Sciatic nerve (tissue), 2 donors: ENCODE measurements at regions not wholly inside any gene's neighbourhood (a gene's known extent, or its start where the extent isn't known, plus 50 kb on each side); places are given as distances from the start of the nearest gene placed in this dataset.
A peak's percentile ranks its signal among the peaks of the same experiment; 100 is the strongest.

Experiments used
- ATAC-seq: fragments of 200-7000 bp; cut with Tn5 transposase; one replicate; pipeline ENCODE4 v1.9.1; 2020; ENCODE audit warnings: mild to moderate bottlenecking, moderate library complexity
- DNase-seq: peaks from one replicate; pipeline ENCODE4 v3.0.0-alpha.2; 2020; ENCODE audit warnings: low spot score
- intact Hi-C: fragments of 100-400 bp; cut with DNase I; formaldehyde crosslinking; loops from one replicate; pipeline ENCODE4 v1.14.2; 2022
- donor health status: DM: no; HTN: no; CAD: no.
- donor health status: DM: no; HTN: no; CAD: no.

DNA sequence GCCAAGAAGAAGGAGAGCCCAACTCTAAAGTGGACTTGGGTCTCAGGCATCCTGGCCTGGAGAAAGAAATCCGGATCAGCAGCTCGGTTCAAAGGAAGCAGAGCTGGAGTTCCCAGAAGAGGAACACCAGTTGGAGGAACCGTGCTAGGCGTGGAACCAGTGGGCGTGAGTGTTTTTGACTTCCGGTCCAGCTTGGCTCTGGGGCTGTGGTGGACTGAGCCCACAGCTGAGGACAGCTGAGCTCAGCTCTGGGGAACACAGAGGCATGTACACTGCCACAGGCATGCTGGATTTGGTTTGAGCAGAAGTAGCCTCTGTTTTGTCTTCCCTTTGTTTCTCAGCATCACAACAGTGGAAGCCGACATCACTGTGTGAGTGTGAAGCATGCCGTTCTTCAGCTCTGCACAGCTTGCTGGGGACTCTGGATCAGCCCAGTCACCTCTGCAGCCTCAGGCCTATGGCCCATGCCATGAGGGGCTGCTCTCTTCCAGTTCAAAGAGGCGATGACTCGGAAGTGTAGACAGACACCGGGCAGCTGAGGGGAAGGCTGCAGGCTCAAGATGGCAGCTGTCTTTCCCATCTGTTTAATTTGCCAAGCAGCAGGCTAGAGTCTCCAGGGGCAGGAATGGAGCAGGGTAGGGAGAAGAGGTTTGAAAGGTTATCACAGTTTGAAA lies 185.8 kb upstream of the UBE3A start:
- DNase-seq (no peak), ATAC-seq (peak; percentile 76)
- intact Hi-C loops = no loop called here

DNA sequence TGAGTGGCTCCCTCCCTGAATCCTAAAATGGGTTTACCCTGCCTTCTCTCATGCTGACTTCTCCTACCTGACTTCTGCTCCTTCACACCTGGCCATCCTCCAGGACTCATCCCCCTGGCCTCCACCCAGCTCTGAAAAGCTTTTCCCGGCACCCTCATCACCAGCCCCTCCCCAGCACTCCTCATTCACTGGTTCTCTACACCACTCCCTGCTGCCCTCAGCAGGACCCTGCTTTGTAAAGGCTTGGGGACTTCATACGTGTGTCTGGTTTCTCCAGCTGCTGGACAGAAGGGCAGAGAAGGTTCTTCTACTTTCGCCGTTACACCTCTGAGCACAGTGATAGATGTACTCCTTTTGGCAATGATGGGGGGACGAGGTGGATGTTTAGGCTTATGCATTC lies 184.9 kb upstream of the UBE3A start:
- ATAC-seq (no peak), DNase-seq (no peak)
- intact Hi-C loops = no loop called here

DNA sequence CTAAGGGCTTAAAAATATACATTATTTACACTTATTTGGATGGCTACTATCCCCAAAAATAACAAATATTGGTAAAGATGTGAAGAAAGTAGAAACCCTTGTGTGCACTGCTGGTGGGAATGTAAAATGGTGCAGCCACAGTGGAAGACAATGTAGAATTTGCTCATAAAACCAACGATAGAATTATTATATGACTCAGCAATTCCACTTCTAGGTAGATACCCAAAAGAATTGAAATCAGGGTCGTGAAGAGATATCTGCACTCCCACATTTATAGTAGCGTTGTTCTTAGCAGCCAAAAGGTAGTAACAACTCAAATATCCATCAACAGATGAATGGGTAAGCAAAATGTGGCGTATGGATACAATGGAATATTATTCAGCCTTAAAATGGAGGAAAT lies 181.6 kb upstream of the UBE3A start:
- ATAC-seq = no peak
- intact Hi-C loops = no loop called here
- no peak for DNase-seq

GRCh38 chr15:25619761-25620160 lies 180.9 kb upstream of the UBE3A start:
- DNase-seq (no peak), ATAC-seq (no peak)
- intact Hi-C loops = no loop called here

DNA sequence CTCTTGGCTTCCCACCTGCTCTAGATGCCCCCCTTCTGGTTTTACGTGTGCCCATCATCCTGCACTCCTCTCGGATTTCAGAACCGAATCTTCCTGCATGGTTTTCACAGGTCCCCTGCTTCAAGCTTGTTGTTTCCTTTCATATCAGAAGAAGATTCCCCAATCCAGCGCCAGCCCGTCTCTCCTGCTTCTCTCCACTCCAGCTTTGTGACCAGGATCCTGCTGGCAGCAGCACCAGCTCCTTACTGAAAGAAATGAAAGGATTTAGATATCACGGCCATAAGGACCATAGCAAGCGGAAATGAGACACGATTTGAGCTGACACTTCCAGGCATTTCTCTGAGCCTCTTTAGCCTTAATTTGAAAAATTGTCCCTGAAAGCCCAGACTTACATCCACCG lies 180.3 kb upstream of the UBE3A start:
- intact Hi-C loops = no loop called here
- DNase-seq (no peak), ATAC-seq (no peak)

DNA sequence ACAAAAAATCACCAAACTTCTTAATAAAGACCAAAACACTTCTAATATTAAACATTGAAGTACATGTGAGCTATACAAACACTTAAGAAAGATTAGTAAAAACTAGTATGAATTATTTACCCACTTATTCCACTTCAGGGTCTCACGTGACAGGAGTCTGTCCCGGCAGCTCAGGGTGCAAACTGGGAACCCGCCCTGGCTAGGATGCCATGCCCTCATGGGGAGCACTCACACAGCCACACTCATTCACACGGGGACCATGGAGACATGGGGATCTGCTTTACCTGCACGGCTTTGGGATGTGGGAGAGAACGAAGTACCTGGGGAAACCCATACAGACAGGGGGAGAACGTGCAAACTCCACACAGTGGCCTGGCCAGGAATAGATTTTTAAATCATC lies 179.3 kb upstream of the UBE3A start:
- intact Hi-C loops = no loop called here
- ATAC-seq = no peak
- no peak for DNase-seq

- ATAC-seq (no peak), DNase-seq (no peak)
- intact Hi-C loops = no loop called here
Observed at GRCh38 chr15:25616471-25616870, 177.6 kb upstream of the UBE3A start.

- intact Hi-C loops = no loop called here
- ATAC-seq (no peak), DNase-seq (no peak)
Observed at GRCh38 chr15:25613134-25613533, 174.3 kb upstream of the UBE3A start.

- ATAC-seq = peak; percentile 95
- no peak for DNase-seq
- intact Hi-C loops = no loop called here
Observed at GRCh38 chr15:25611603-25612002, 172.8 kb upstream of the UBE3A start.

- ATAC-seq = no peak
- intact Hi-C loops = no loop called here
- DNase-seq = no peak
Observed at GRCh38 chr15:25609371-25609770, 170.5 kb upstream of the UBE3A start.

DNA sequence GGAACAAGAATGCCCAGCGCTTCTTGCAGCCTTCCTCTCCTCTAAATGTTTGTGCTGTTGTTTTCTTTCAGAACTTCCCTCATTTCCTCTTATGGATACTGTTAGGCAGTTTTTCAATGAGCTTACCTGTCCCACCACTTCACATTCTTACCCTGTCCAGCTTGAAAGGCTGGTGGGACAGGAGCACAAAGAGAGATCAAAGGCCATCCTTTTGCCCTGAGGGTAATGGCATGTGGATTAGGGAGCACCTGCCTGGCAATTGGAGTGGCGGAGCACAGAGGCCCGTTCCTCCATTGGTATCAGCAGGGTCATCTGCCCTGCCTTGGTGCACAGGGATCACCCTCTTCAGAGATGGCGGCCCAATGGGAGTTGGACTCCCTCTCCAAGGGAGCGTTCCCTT lies 170.1 kb upstream of the UBE3A start:
- ATAC-seq (no peak), DNase-seq (no peak)
- intact Hi-C loops = no loop called here

DNA sequence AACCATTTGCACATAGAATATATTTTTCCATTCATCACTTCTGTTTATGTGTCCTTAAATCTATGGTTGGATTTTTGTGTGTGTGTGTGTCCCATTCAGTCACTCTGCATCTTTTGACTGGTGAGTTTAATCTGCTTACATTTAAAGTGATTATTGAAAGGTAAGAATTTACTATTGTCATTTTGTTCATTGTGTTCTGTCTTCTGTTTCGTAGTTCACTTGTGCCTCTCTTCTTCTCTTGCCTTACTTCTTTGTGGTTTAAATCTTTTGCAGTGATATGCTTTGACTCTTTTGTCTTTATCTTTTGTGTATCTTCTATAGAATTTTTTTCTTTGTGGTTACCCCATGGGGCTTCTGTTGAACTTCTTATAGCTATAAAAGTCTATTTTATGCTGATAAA lies 166.3 kb upstream of the UBE3A start:
- DNase-seq = no peak
- ATAC-seq = no peak
- intact Hi-C loops = no loop called here

DNA sequence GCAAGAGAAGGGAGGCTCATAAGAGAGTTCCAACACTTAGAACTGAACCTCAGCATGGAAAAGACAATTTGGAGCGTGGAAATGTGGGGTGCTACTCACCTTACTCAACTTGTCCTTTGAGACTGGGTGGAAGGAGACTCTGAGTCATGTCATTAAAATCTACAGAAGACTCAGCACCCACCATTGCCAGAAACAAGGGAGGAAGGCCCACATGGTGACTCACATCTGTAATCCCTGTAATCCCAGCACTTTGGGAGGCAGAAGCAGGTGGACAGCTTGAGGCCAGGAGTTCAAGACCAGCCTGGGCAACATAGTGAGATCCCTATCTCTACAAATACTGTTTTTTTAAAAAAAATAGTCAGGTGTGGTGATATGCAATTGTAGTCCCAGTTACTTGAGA lies 161.9 kb upstream of the UBE3A start:
- DNase-seq = no peak
- intact Hi-C loops = no loop called here
- no peak for ATAC-seq

DNA sequence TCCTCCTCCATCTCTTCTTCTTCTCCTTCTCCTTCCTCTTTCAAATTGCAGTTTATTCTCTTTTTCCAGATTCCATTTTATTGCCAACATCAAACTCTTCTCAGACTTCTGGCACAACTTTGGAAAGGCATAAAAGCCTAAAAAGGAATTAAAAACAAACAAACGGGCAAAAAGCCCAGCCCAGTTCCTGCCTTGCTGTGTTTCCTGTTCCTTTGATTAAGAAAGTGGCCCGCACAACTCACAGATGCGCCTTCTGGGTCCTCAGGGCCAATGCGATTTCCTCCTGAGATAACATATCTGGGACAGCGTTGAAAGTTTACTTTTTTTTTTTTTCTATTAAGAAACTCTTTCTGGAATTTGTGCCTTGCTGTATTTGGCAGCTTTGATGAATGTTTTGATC lies 158.7 kb upstream of the UBE3A start:
- ATAC-seq = no peak
- intact Hi-C loops = no loop called here
- DNase-seq = no peak

GRCh38 chr15:25596644-25597562 lies 158.1 kb upstream of the UBE3A start:
- ATAC-seq = peak; percentile 34
- intact Hi-C loops = no loop called here
- no peak for DNase-seq

DNA sequence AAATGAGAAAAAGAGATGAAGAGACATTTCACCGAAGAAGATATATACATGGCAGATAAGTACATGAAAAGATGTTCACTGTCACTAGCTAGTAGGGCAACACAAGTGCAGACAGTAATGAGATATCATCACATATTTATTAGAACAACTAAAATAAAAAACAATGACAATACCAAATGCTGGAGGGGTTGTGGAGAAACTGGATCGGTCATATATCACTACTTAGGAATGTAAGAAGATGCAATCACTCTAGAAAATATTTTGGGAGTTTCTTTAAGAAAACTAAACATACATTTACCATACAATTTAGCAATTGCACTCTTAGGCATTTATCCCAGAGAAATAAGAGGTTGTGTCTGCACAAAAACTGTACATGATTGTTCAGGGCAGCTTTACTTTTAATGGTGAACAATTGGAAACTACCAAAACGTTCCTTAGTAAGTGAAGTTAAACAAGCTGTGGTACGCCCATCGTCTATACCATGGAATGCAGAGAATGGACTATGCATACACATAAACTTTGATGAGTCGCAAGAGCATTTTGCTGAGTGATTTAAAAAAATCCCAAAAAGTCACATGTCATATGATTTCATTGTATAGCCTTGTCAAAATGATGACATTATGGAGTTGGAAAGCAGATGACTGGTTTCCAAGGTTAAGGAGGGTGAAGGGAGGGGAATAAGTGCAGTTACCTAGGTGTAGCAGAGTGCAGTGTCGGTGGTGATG lies 149.0 kb upstream of the UBE3A start:
- intact Hi-C loops = no loop called here

GRCh38 chr15:25582886-25583285 lies 144.1 kb upstream of the UBE3A start:
- intact Hi-C loops = no loop called here

More for the DNA sequence above, 149.0 kb upstream of the UBE3A start:
- DNase-seq (no peak), ATAC-seq (no peak)

DNA sequence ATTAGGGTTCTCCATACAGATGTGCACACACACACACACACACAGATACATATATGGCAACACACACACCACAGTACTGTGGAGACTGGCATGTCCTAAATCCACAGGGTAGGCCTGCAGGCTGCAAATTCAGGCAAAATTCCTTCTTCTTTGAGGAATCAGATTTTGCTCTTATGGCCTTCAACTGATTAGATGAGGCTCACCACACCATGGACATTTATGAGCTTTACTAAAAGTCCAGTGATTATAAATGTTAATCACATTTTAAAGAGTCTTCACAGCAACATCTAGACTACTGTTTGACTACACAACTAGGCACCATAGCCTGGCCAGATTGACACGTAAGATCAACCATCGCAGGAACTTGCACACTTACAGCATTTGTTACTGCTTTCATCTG lies 140.3 kb upstream of the UBE3A start:
- ATAC-seq (no peak), DNase-seq (no peak)
- intact Hi-C loops = no loop called here

More at GRCh38 chr15:25582886-25583285, 144.1 kb upstream of the UBE3A start:
- DNase-seq = no peak
- no peak for ATAC-seq

DNA sequence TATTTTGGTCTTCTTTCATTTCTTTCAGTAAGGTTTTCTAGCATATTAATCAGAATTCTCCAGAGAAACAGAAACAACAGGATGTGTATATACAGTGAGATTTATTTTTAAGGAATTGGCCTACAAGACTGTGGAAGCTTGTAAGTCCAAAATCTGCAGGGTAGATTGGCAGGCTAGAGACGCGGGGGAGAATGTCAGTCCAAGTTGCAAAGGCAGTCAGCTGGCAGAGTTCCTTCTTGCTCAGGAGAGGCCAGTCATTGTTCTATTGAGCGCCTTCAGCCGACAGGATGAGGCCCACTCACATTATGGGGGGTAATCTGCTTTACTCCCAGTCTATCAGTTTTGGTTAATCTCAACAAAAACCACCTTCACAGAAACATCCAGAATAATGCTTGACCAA lies 133.4 kb upstream of the UBE3A start:
- intact Hi-C loops = no loop called here
- no peak for DNase-seq
- ATAC-seq = no peak

DNA sequence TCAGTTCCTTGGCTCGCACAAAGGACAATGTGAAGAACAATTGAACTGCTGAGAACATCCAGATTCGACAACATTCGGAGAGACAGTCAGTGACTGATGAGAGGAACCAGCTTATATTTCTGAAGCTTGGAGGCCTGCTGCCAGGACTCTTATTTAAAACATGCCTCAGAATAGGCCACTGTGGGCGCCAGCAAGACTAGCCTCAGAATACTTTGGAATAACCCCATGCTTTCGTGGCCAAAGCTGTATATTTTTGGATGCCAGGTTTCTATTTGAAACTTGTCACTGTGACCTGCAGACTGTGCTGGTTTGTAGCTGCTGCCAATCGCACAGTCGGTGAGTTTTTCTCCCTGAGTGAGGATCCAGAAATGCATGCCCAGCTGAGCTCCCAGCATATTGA lies 129.9 kb upstream of the UBE3A start:
- intact Hi-C loops = no loop called here
- ATAC-seq (no peak), DNase-seq (no peak)
